HG03066 (cell line): ENCODE measurements at regions not wholly inside any gene's neighbourhood (a gene's known extent, or its start where the extent isn't known, plus 50 kb on each side); places are given as distances from the start of the nearest gene placed in this dataset.
"Not testable (repeated sequence)": the region's sequence is repeated elsewhere in the genome, so short reads cannot be mapped to it uniquely, and the experiment has no call there.

Source experiments
- ATAC-seq: cut with Tn5 transposase; IDR thresholded peaks from one replicate; pipeline ENCODE4 v1.9.1; 2021; ENCODE audit warnings: low read depth; ENCODE audit not compliant: unreplicated experiment

DNA sequence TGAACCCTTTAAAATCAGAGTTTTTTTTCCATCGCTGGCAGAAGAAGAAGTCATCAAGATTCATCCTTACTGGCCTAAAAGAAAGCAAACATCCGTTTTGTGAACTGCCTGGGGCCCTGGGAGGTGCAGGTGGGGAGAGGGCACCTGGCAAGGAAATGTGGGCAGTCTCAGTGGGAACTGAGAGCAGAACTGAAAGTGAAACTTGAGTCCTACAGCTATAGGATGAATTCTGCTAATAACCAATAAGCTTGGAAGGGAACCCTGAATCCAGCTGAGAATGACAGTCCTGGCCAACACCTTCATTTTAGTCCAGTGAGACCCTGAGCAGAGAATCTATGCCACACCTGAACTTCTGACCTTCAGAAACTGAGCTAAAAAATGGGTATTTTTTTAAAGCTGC lies 130.1 kb upstream of the ASCC3 start:
- ATAC-seq: peak; percentile 74

- no peak for ATAC-seq
Measured at GRCh38 chr6:101013612-101014195, 132.6 kb upstream of the ASCC3 start.

GRCh38 chr6:101015541-101015940 lies 134.4 kb upstream of the ASCC3 start:
- ATAC-seq: no peak

- no peak for ATAC-seq
Measured at GRCh38 chr6:101016163-101016562, 135.0 kb upstream of the ASCC3 start.

GRCh38 chr6:101018157-101018556 lies 137.0 kb upstream of the ASCC3 start:
- no peak for ATAC-seq

- ATAC-seq: no peak
Measured at GRCh38 chr6:101021504-101021903, 140.4 kb upstream of the ASCC3 start.

- no peak for ATAC-seq
Measured at GRCh38 chr6:101042966-101043365, 161.8 kb upstream of the ASCC3 start.

GRCh38 chr6:101058296-101058695 lies 177.2 kb upstream of the ASCC3 start:
- no peak for ATAC-seq

DNA sequence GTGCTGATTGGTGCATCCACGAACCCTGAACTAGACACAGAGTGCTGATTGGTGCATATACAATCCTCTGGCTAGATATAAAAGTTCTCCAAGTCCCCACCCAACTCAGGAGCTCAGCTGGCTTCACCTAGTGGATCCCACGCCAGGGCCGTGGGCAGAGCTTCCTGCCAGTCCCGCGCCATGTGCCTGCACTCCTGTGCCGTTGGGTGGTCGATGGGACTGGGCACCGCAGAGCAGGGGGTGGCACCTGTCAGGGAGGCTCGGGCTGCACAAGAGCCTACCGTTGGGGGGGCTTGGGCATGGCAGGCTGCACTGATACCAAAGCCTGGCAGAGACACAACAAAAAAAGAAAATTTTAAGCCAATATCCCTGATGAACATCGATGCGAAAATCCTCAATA lies 185.4 kb upstream of the ASCC3 start:
- no peak for ATAC-seq

GRCh38 chr6:101069191-101069795 lies 188.2 kb upstream of the ASCC3 start:
- no peak for ATAC-seq

DNA sequence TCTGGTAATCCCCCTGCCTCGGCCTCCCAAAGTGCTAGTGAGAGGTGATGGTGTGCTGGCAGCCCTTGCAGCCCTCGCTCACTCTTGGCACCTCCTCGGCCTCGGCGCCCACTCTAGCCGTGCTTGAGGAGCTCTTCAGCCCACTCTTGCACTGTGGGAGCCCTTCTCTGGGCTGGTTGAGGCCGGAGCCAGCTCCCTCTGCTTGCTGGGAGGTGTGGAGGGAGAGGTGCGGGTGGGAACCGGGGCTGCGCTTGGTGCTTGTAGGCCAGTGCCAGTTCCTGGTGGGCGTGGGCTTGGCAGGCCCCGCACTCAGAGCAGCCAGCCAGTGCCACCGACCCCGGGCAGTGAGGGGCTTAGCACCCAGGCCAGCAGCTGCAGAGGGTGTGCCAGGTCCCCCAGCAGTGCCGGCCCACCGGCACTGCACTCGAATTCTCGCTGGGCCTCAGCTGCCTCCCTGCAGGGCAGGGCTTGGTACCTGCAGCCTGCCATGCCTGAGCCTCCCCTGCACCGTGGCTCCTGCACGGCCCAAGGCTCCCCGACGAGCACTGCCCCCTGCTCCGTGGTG lies 189.0 kb upstream of the ASCC3 start:
- no peak for ATAC-seq

DNA sequence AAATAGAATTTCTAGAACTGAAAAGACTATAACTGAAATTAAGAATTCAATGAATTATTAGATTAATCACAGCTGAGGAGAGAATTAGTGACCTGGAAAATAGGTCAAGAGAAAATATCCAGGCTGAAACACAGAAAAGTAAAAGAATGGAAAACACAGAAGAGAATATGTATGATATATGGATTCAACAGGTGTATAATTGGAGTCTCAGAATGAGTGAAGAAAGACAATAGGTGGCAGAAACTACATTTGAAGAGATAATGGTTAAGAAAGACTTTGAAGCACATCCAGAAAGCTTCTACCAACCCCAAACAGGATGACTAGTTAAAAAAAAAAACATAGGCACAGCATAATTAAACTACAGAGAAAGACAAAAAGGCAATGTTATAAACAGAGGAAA lies 196.2 kb upstream of the ASCC3 start:
- no peak for ATAC-seq

- ATAC-seq: no peak
Measured at GRCh38 chr6:101079696-101080270, 198.7 kb upstream of the ASCC3 start.

DNA sequence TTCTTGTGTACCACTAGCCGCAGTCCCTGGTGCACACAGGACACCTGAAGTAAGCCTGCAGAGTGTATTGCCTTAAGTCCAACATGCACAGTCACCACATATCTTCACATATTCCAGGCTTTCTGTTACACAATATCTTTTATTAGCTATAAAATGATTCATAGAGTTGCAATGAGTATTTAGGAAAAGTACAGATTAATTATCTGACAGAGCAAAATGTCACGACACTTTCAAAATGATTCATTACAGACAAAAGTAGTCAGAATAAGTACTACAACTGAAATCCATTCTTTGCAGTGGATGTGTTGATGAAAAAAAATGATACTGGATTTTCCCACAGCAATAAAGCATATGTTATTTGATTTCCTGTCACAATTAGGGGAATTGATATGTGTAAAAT lies 199.5 kb upstream of the ASCC3 start:
- ATAC-seq: no peak

- no peak for ATAC-seq
Measured at GRCh38 chr6:101083533-101084175, 202.5 kb upstream of the ASCC3 start.

- ATAC-seq: no peak
Measured at GRCh38 chr6:101085327-101085726, 204.2 kb upstream of the ASCC3 start.

GRCh38 chr6:101086473-101086872 lies 205.3 kb upstream of the ASCC3 start:
- ATAC-seq: no peak

GRCh38 chr6:101088594-101088993 lies 207.5 kb upstream of the ASCC3 start:
- ATAC-seq: no peak

- no peak for ATAC-seq
Measured at GRCh38 chr6:101089640-101090039, 208.5 kb upstream of the ASCC3 start.

GRCh38 chr6:101090281-101090680 lies 209.2 kb upstream of the ASCC3 start:
- ATAC-seq: no peak

DNA sequence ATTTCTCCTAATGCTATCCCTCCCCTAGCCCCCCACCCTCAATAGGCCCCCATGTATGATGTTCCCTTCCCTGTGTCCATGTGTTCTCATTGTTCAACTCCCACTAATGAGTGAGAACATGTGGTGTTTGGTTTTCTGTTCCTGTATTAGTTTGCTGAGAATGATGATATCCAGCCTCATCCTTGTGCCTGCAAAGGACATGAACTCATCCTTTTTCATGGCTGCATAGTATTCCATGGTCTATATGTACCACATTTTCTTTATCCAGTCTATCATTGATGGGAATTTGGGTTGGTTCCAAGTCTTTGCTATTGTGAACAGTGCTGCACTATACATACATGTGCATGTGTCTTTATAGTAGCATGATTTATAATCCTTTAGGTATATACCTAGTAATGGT lies 217.5 kb upstream of the ASCC3 start:
- ATAC-seq: not testable (repeated sequence)

GRCh38 chr6:101102702-101103101 lies 221.6 kb upstream of the ASCC3 start:
- ATAC-seq: no peak
